Liver (tissue), 8 donors: ENCODE measurements at regions not wholly inside any gene's neighbourhood (a gene's known extent, or its start where the extent isn't known, plus 50 kb on each side); places are given as distances from the start of the nearest gene placed in this dataset.

Experiments
- DNase-seq: peaks from one replicate; pipeline ENCODE4 v3.0.0-alpha.2; 2017; ENCODE audit warnings: low spot score
- H3K27ac ChIP-seq, 2 donors: one replicate each; pipeline ENCODE4 v1.7.0; 2013; ENCODE audit warnings: inconsistent platforms in 2 of 2, low read length in 2 of 2, control low read depth in 1 of 2, low read depth in 1 of 2, mild to moderate bottlenecking in 1 of 2
- H3K27me3 ChIP-seq, 4 donors: one replicate each; pipeline versions ENCODE4 v1.6.1 to v1.7.0; 2013; ENCODE audit warnings: low read length in 3 of 4, inconsistent platforms in 1 of 4, mild to moderate bottlenecking in 1 of 4, moderate library complexity in 1 of 4; ENCODE audit not compliant: control insufficient read depth in 4 of 4, insufficient read depth in 4 of 4
- H3K36me3 ChIP-seq, 4 donors: one replicate each; pipeline versions ENCODE4 v1.6.1 to v1.7.0; 2013; ENCODE audit warnings: low read length in 3 of 4, mild to moderate bottlenecking in 3 of 4, low read depth in 1 of 4, moderate library complexity in 1 of 4; ENCODE audit not compliant: control insufficient read depth in 4 of 4, insufficient read depth in 3 of 4
- H3K4me1 ChIP-seq, 4 donors: one replicate each; pipeline versions ENCODE4 v1.6.1 to v1.7.0; 2013; ENCODE audit warnings: low read length in 3 of 4, mild to moderate bottlenecking in 3 of 4, moderate library complexity in 1 of 4; ENCODE audit not compliant: control insufficient read depth in 4 of 4, insufficient read depth in 4 of 4
- H3K4me3 ChIP-seq, 3 donors: one replicate each; pipeline versions ENCODE4 v1.6.1 to v1.7.0; 2013; ENCODE audit warnings: low read length in 3 of 3, control low read depth in 1 of 3, low read depth in 1 of 3, mild to moderate bottlenecking in 1 of 3
- H3K9ac ChIP-seq, 2 donors: one replicate each; pipeline ENCODE4 v1.7.0; 2013; ENCODE audit warnings: low read length in 2 of 2, mild to moderate bottlenecking in 2 of 2, moderate library complexity in 2 of 2, control low read depth in 1 of 2, low read depth in 1 of 2
- H3K9me3 ChIP-seq, 4 donors: one replicate each; pipeline versions ENCODE4 v1.6.1 to v1.7.0; 2013; ENCODE audit warnings: low read length in 3 of 4; ENCODE audit not compliant: control insufficient read depth in 4 of 4
- EGR1 ChIP-seq, 2 donors: IDR thresholded peaks; 2 replicates each; pipeline ENCODE4 v1.6.1; 2016 to 2018; ENCODE audit warnings: antibody characterized with exemption in 2 of 2, low read depth in 2 of 2
- FOXA2 ChIP-seq: IDR thresholded peaks from 2 replicates; pipeline ENCODE4 v1.6.1; 2016; ENCODE audit warnings: antibody characterized with exemption
- HNF4A ChIP-seq, 2 donors: conservative IDR thresholded peaks; 2 replicates each; pipeline ENCODE4 v1.6.1; 2016; ENCODE audit warnings: antibody characterized with exemption in 2 of 2, mild to moderate bottlenecking in 2 of 2
- HNF4G ChIP-seq: IDR thresholded peaks from 2 replicates; pipeline ENCODE4 v1.6.1; 2016; ENCODE audit warnings: antibody characterized with exemption
- NR2F2 ChIP-seq: IDR thresholded peaks from 2 replicates; pipeline ENCODE4 v1.6.1; 2016; ENCODE audit warnings: antibody characterized with exemption
- RAD21 ChIP-seq, 2 donors: IDR thresholded peaks; 2 replicates each; pipeline ENCODE4 v1.6.1; 2016; ENCODE audit warnings: antibody characterized with exemption in 2 of 2, mild to moderate bottlenecking in 2 of 2
- RXRA ChIP-seq, 2 donors: IDR thresholded peaks; 2 replicates each; pipeline ENCODE4 v1.6.1; 2017 to 2018; ENCODE audit warnings: antibody characterized with exemption in 2 of 2, mild to moderate bottlenecking in 1 of 2
- SP1 ChIP-seq: IDR thresholded peaks from 2 replicates; pipeline ENCODE4 v1.6.1; 2018; ENCODE audit warnings: antibody characterized with exemption, mild to moderate bottlenecking
- WGBS: extraction: QIAGEN DNeasy Blood & Tissue Kit; methylation state at CpG from one replicate; pipeline ENCODE4 v1.1.7; 2013; 5-methylcytosine and 5-hydroxymethylcytosine counted together
- TF ChIP-seq, protein P1 (sequence below): IDR thresholded peaks from 2 replicates; pipeline ENCODE4 v1.6.1; 2016; ENCODE audit warnings: antibody characterized with exemption
- TF ChIP-seq, protein P2 (sequence below): IDR thresholded peaks from 2 replicates; pipeline ENCODE4 v1.6.1; 2016; ENCODE audit warnings: antibody characterized with exemption
- TF ChIP-seq, protein P3 (sequence below): fragments of 150-350 bp; IDR thresholded peaks from 2 replicates; pipeline ENCODE4 v1.5.1; 2017; ENCODE audit warnings: improper control_type of control experiment, low read depth, low read length; ENCODE audit not compliant: missing input control
- TF ChIP-seq, protein P4 (sequence below): IDR thresholded peaks from 2 replicates; pipeline ENCODE4 v1.6.1; 2016; ENCODE audit warnings: antibody characterized with exemption
- TF ChIP-seq, protein P5 (sequence below): IDR thresholded peaks from 2 replicates; pipeline ENCODE4 v1.6.1; 2016; ENCODE audit warnings: antibody characterized with exemption, mild to moderate bottlenecking
- donor health status: healthy.
- donor health status: healthy.
- donor health status: healthy.
- donor health status: healthy.
- donor health status: healthy.

DNA sequence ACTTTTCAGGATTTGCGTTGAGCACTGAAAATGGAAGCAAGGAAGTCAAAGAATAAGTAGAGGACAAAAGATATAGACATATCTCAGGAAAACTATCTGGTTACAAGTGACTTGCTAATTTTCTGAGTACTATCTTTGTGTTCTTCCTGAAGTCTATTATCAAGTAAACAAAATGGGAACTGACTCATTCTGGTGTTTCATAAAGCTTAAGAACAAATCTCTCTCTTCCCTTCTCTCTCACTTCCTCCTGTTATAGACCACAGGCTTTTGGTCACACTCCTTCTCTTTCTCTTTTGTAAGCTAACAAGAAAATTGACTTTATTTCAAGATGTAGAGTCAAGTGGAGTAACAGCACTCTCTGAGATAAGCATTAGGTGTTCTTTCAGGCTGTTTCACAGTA, 406.6 kb upstream of the SYT1 start (continued):
- TF ChIP-seq, protein P1, sequence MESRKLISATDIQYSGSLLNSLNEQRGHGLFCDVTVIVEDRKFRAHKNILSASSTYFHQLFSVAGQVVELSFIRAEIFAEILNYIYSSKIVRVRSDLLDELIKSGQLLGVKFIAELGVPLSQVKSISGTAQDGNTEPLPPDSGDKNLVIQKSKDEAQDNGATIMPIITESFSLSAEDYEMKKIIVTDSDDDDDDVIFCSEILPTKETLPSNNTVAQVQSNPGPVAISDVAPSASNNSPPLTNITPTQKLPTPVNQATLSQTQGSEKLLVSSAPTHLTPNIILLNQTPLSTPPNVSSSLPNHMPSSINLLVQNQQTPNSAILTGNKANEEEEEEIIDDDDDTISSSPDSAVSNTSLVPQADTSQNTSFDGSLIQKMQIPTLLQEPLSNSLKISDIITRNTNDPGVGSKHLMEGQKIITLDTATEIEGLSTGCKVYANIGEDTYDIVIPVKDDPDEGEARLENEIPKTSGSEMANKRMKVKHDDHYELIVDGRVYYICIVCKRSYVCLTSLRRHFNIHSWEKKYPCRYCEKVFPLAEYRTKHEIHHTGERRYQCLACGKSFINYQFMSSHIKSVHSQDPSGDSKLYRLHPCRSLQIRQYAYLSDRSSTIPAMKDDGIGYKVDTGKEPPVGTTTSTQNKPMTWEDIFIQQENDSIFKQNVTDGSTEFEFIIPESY = no peak
- no peak for TF ChIP-seq NR2F2
- TF ChIP-seq FOXA2 = no peak
- no peak for TF ChIP-seq RXRA (IDR thresholded peaks at IDR 0.05)
- TF ChIP-seq, protein P2, sequence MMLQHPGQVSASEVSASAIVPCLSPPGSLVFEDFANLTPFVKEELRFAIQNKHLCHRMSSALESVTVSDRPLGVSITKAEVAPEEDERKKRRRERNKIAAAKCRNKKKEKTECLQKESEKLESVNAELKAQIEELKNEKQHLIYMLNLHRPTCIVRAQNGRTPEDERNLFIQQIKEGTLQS = no peak

DNA sequence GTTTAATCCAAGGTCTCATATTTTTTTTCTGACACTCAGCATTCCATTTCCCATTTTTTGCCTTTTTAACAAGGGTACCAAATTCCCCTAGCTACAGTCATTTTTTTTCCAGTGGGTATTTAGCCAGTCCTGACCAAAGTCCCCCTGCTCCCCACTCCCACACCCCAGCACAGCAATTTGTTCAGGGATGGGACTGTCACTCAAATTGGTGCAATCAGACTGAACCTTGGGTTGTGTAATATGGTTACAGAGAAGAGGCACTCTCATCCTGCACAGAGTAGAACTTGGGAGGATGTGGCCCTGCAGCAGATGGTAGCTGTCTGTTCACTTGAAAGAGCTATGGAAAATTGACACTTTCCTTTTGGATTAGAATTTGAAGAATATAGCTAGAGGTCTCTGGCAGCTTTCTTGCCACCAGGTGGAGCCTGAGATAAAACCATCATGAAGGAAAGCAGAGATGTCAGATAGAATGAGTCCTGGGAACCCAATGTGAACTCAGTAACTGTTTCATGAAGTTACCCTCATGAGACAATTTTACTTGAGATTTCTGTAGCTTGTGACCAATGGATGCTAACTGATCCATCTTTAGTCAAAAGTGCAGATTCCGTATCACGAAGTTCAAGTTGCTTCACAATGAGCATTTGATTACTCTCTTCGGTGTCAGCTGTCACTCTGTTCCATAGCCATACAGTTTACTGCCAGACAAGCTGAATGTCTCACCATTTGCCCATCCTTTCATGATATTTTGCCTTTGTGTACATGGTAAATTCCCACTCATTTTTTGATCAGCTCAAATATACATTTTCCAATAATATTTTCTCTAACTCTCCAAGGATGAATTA, 394.0 kb upstream of the SYT1 start:
- no peak for DNase-seq
- Histone ChIP-seq H3K4me1 (no peaks in the 10 kb centered on the region), H3K27me3 (no peaks in the 10 kb centered on the region), H3K27ac (no peak overlapping the region), H3K9ac (no peak overlapping the region), H3K36me3 (no peaks in the 10 kb centered on the region), H3K4me3 (no peak overlapping the region), H3K9me3 (no peaks in the 10 kb centered on the region)
- WGBS = 88% methylated on average over 3 of the region's 3 CpGs
- TF ChIP-seq SP1 = no peak
- no peak for TF ChIP-seq EGR1 (IDR thresholded peaks at IDR 0.05; ENCODE audit: low read depth in 2 of 2)
- TF ChIP-seq, protein P3, sequence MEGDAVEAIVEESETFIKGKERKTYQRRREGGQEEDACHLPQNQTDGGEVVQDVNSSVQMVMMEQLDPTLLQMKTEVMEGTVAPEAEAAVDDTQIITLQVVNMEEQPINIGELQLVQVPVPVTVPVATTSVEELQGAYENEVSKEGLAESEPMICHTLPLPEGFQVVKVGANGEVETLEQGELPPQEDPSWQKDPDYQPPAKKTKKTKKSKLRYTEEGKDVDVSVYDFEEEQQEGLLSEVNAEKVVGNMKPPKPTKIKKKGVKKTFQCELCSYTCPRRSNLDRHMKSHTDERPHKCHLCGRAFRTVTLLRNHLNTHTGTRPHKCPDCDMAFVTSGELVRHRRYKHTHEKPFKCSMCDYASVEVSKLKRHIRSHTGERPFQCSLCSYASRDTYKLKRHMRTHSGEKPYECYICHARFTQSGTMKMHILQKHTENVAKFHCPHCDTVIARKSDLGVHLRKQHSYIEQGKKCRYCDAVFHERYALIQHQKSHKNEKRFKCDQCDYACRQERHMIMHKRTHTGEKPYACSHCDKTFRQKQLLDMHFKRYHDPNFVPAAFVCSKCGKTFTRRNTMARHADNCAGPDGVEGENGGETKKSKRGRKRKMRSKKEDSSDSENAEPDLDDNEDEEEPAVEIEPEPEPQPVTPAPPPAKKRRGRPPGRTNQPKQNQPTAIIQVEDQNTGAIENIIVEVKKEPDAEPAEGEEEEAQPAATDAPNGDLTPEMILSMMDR = peak; percentile 18
- TF ChIP-seq RAD21 (IDR thresholded peaks at IDR 0.05) = peak; percentile 55 to 67
- TF ChIP-seq, protein P4, sequence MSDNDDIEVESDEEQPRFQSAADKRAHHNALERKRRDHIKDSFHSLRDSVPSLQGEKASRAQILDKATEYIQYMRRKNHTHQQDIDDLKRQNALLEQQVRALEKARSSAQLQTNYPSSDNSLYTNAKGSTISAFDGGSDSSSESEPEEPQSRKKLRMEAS = no peak
- TF ChIP-seq RXRA (IDR thresholded peaks at IDR 0.05) = no peak
- TF ChIP-seq, protein P5, sequence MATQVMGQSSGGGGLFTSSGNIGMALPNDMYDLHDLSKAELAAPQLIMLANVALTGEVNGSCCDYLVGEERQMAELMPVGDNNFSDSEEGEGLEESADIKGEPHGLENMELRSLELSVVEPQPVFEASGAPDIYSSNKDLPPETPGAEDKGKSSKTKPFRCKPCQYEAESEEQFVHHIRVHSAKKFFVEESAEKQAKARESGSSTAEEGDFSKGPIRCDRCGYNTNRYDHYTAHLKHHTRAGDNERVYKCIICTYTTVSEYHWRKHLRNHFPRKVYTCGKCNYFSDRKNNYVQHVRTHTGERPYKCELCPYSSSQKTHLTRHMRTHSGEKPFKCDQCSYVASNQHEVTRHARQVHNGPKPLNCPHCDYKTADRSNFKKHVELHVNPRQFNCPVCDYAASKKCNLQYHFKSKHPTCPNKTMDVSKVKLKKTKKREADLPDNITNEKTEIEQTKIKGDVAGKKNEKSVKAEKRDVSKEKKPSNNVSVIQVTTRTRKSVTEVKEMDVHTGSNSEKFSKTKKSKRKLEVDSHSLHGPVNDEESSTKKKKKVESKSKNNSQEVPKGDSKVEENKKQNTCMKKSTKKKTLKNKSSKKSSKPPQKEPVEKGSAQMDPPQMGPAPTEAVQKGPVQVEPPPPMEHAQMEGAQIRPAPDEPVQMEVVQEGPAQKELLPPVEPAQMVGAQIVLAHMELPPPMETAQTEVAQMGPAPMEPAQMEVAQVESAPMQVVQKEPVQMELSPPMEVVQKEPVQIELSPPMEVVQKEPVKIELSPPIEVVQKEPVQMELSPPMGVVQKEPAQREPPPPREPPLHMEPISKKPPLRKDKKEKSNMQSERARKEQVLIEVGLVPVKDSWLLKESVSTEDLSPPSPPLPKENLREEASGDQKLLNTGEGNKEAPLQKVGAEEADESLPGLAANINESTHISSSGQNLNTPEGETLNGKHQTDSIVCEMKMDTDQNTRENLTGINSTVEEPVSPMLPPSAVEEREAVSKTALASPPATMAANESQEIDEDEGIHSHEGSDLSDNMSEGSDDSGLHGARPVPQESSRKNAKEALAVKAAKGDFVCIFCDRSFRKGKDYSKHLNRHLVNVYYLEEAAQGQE = no peak
- TF ChIP-seq, protein P1 = no peak
- no peak for TF ChIP-seq HNF4G
- TF ChIP-seq, protein P2 = no peak
- no peak for TF ChIP-seq HNF4A (conservative IDR thresholded peaks at IDR 0.05)
